Breast epithelium (tissue), 4 donors: ENCODE measurements at regions not wholly inside any gene's neighbourhood (a gene's known extent, or its start where the extent isn't known, plus 50 kb on each side); places are given as distances from the start of the nearest gene placed in this dataset.

Experiments used
- DNase-seq, 2 donors: peaks; one replicate each; pipeline ENCODE4 v3.0.0-alpha.2; 2019; ENCODE audit warnings: low spot score in 2 of 2
- H3K27ac ChIP-seq, 2 donors: fragments of 200-600 bp; sonication (generic) in 1 of 2; one replicate each; pipeline ENCODE4 v1.5.1; 2016 to 2019; ENCODE audit warnings: mild to moderate bottlenecking in 1 of 2
- H3K27me3 ChIP-seq, 2 donors: fragments of 200-600 bp; sonication (generic) in 1 of 2; one replicate each; pipeline versions ENCODE4 v1.5.1 to v1.6.0; 2017 to 2019; ENCODE audit warnings: control low read depth in 1 of 2, mild to moderate bottlenecking in 1 of 2
- H3K36me3 ChIP-seq: fragments of 200-600 bp; one replicate; pipeline ENCODE4 v1.5.1; 2019
- H3K4me1 ChIP-seq, 2 donors: fragments of 200-600 bp; sonication (generic); one replicate each; pipeline ENCODE4 v1.5.1; 2016 to 2019; ENCODE audit warnings: control low read depth in 1 of 2
- H3K4me3 ChIP-seq, 3 donors: fragments of 200-600 bp; sonication (generic); 1 replicate in 2 of 3; 2 replicates in 1 of 3; pipeline ENCODE4 v1.5.1; 2016 to 2019; ENCODE audit warnings: mild to moderate bottlenecking in 3 of 3, moderate library complexity in 2 of 3
- H3K9me3 ChIP-seq, 2 donors: fragments of 200-600 bp; sonication (generic) in 1 of 2; one replicate each; pipeline ENCODE4 v1.5.1; 2016 to 2019; ENCODE audit warnings: control low read depth in 1 of 2
- CTCF ChIP-seq, 3 donors: fragments of 450-650 bp; IDR thresholded peaks; one replicate each; pipeline ENCODE4 v1.5.1; 2016 to 2017; ENCODE audit warnings: antibody characterized with exemption in 3 of 3, mild to moderate bottlenecking in 3 of 3, moderate library complexity in 3 of 3
- POLR2A ChIP-seq: fragments of 450-650 bp; IDR thresholded peaks from one replicate; pipeline ENCODE4 v1.6.1; 2016; ENCODE audit warnings: antibody characterized with exemption, mild to moderate bottlenecking, moderate library complexity
- POLR2AphosphoS5 ChIP-seq, 3 donors: sonication (generic); formaldehyde crosslinking; IDR thresholded peaks; one replicate each; pipeline ENCODE4 v1.6.1; 2017; ENCODE audit warnings: antibody characterized with exemption in 3 of 3
- intact Hi-C: fragments of 100-400 bp; cut with DNase I; formaldehyde crosslinking; loops from one replicate; pipeline ENCODE4 v1.15.1; 2023; ENCODE audit warnings: low total_unique reads

DNA sequence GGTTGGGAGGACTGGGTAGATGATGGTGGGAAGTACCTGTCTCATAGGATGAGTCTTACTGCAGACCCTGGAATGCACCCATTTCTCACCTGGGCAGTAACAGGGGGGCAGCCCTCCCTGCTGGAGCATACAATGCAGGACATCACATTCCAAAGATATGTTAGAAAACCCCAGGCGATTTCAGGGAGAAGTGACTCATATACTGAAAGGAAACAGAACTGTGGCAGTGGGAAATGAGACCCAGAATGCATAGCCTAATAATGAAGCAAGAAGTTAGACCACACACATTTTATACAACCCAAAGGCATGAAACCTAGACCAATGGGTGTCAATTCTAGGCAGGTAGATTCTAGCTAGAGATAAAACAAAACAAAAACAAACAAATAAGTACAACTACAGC lies 402.7 kb downstream of the IRS2 start:
- no peaks in the 10 kb centered on the region for H3K4me1 ChIP-seq
- H3K27me3 ChIP-seq: no peaks in the 10 kb centered on the region
- no peaks in the 10 kb centered on the region for H3K36me3 ChIP-seq
- H3K4me3 ChIP-seq: no peak overlapping the region
- no peak overlapping the region for H3K27ac ChIP-seq
- TF ChIP-seq POLR2A: no peak
- TF ChIP-seq CTCF (IDR thresholded peaks at IDR 0.05): no peak
- no peak for TF ChIP-seq POLR2AphosphoS5 (IDR thresholded peaks at IDR 0.05)
- no peak for DNase-seq
- H3K9me3 ChIP-seq: no peaks in the 10 kb centered on the region
- intact Hi-C loops: no loop called here

GRCh38 chr13:109381546-109382180 lies 404.7 kb downstream of the IRS2 start:
- no peak for TF ChIP-seq POLR2A
- no peak for TF ChIP-seq POLR2AphosphoS5 (IDR thresholded peaks at IDR 0.05)
- no peak for TF ChIP-seq CTCF (IDR thresholded peaks at IDR 0.05)
- Histone ChIP-seq H3K9me3 (no peaks in the 10 kb centered on the region), H3K27ac (peak overlapping the region in 1 of 2 donors; percentile 74), H3K36me3 (no peaks in the 10 kb centered on the region), H3K27me3 (no peaks in the 10 kb centered on the region), H3K4me1 (no peaks in the 10 kb centered on the region), H3K4me3 (no peak overlapping the region)
- DNase-seq: no peak
- intact Hi-C loops: no loop called here

DNA sequence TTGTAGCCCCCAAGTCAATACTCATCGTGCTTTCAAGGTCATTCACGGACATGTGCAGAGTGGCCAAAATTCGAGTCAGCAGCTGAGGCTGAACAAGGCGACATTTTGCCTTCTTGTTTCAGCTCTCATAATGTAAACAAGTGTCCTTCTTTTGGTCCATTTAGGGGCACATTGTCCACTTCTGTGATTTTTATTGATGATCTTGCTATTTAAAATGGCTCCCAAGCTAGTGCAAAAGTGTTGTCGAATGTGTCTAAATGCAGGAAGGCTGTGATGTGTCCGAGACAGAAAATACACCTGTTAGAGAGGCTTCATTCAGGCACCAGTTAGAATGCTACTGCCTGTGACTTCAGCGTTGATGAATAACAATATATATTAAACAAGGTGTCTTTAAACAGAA lies 405.9 kb downstream of the IRS2 start:
- Histone ChIP-seq H3K27ac (no peak overlapping the region), H3K27me3 (no peaks in the 10 kb centered on the region), H3K9me3 (no peaks in the 10 kb centered on the region), H3K4me1 (no peaks in the 10 kb centered on the region), H3K4me3 (no peak overlapping the region), H3K36me3 (no peaks in the 10 kb centered on the region)
- TF ChIP-seq CTCF (IDR thresholded peaks at IDR 0.05) (no peak), POLR2AphosphoS5 (IDR thresholded peaks at IDR 0.05) (no peak), POLR2A (no peak)
- no peak for DNase-seq
- intact Hi-C loops: no loop called here

DNA sequence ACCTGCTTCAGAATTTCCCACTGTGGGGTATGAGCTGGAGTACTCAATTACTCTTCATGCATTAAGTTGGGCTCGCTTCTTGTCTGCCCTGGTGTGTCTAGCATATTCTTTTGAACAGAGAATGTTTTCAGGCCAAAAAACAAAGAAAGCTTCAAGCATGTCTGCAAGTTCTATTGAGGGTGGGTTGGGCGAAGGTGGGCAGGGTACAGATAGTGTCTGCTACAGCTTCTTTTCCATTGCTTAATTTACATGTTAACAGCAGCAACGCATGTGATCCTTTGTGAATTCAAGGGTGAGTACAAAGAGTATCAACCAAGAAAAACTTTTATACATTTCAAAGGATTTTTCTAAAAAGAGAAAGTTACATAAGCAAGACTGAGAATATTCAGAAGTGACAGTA lies 406.5 kb downstream of the IRS2 start:
- intact Hi-C loops: no loop called here

DNA sequence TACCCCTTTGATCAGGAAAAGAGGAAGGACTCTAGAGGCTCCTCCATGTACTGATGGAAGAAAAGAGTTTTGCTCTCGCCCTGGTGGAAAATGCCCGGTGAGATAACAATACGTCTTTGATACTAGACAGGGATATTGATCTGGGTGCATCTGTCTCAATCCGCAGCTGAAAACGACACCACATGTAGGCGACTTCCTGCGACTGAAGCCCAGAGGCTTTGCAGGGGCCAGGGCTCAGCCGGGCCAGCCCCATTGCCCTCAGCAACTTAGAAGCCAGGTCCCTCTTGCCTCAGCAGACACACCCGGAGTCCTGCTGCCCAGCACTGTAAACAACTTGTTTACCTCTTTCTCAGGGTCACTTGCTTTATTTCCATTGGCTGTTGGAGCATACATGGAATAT lies 409.4 kb downstream of the IRS2 start:
- no peak overlapping the region for H3K27ac ChIP-seq
- TF ChIP-seq POLR2AphosphoS5 (IDR thresholded peaks at IDR 0.05) (no peak), POLR2A (no peak), CTCF (IDR thresholded peaks at IDR 0.05) (no peak)
- H3K36me3 ChIP-seq: no peaks in the 10 kb centered on the region
- H3K4me3 ChIP-seq: no peak overlapping the region
- H3K9me3 ChIP-seq: no peaks in the 10 kb centered on the region
- H3K4me1 ChIP-seq: no peaks in the 10 kb centered on the region
- DNase-seq: no peak
- intact Hi-C loops: no loop called here
- no peaks in the 10 kb centered on the region for H3K27me3 ChIP-seq

More for the DNA sequence above, 406.5 kb downstream of the IRS2 start:
- H3K27me3 ChIP-seq: no peaks in the 10 kb centered on the region
- H3K4me1 ChIP-seq: no peaks in the 10 kb centered on the region
- TF ChIP-seq CTCF (IDR thresholded peaks at IDR 0.05) (no peak), POLR2A (no peak), POLR2AphosphoS5 (IDR thresholded peaks at IDR 0.05) (no peak)
- no peak overlapping the region for H3K4me3 ChIP-seq
- no peaks in the 10 kb centered on the region for H3K9me3 ChIP-seq
- no peak overlapping the region for H3K27ac ChIP-seq
- no peaks in the 10 kb centered on the region for H3K36me3 ChIP-seq
- DNase-seq: no peak
